Tibial artery (tissue), 4 donors: ENCODE measurements at regions not wholly inside any gene's neighbourhood (a gene's known extent, or its start where the extent isn't known, plus 50 kb on each side); places are given as distances from the start of the nearest gene placed in this dataset.

Experiments
- DNase-seq, 2 donors: peaks; one replicate each; pipeline ENCODE4 v3.0.0-alpha.2; 2019
- H3K27ac ChIP-seq, 2 donors: fragments of 200-600 bp; sonication (generic) in 1 of 2; 1 replicate in 1 of 2; 2 replicates in 1 of 2; pipeline ENCODE4 v1.5.1; 2018 to 2019; ENCODE audit warnings: mild to moderate bottlenecking in 1 of 2
- H3K27me3 ChIP-seq, 2 donors: fragments of 200-600 bp; sonication (generic) in 1 of 2; one replicate each; pipeline versions ENCODE4 v1.5.1 to v1.6.0; 2016 to 2019
- H3K36me3 ChIP-seq, 3 donors: fragments of 200-600 bp; sonication (generic) in 2 of 3; one replicate each; pipeline ENCODE4 v1.5.1; 2016 to 2019; ENCODE audit warnings: mild to moderate bottlenecking in 2 of 3
- H3K4me1 ChIP-seq, 4 donors: fragments of 200-600 bp; sonication (generic) in 2 of 4; 1 replicate in 3 of 4; 2 replicates in 1 of 4; pipeline ENCODE4 v1.5.1; 2016 to 2019
- H3K4me3 ChIP-seq, 2 donors: fragments of 200-600 bp; sonication (generic) in 1 of 2; 1 replicate in 1 of 2; 2 replicates in 1 of 2; pipeline ENCODE4 v1.5.1; 2018 to 2019; ENCODE audit warnings: mild to moderate bottlenecking in 2 of 2
- H3K9me3 ChIP-seq, 3 donors: fragments of 200-600 bp; sonication (generic) in 1 of 3; one replicate each; pipeline ENCODE4 v1.5.1; 2016 to 2019
- intact Hi-C: fragments of 100-400 bp; cut with DNase I; formaldehyde crosslinking; loops from one replicate; pipeline ENCODE4 v1.15.0; 2023; ENCODE audit warnings: low total_unique reads
- TF ChIP-seq, protein P1 (sequence below), 2 experiments: fragments of 200-600 bp in 1 of 2; fragments of 450-650 bp in 1 of 2; IDR thresholded peaks; one replicate each; pipeline ENCODE4 v1.5.1; 2017 to 2019; ENCODE audit warnings: antibody characterized with exemption in 2 of 2, mild to moderate bottlenecking in 1 of 2, moderate library complexity in 1 of 2

DNA sequence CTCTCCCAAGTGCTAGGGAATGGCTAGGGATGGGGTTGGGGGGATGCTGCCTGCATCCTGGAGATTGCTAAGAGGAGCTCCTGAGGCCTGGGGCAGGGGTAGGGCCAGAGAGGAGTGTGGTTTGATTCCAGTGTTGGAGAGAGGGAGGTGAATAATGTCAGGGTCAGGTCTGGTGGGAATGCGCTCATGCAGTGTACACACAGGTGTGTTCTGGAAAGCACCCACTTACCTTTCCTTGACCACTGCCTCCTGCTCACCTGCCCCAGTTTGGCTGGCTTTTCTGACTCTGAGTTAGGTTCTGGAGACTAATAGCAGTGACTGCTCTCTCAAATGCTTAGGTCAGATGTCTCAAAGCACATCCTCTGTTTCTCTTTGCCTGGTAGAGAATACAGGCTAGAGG is 135.4 kb upstream of the BMPER start:
- H3K36me3 ChIP-seq = no peaks in the 10 kb centered on the region
- H3K4me1 ChIP-seq = peaks cover 0 to 6% (median 0%) of the 10 kb centered on the region in 4 donors
- no peaks in the 10 kb centered on the region for H3K9me3 ChIP-seq
- no peaks in the 10 kb centered on the region for H3K27me3 ChIP-seq
- intact Hi-C loops = no loop called here
- H3K4me3 ChIP-seq = no peak overlapping the region
- no peak overlapping the region for H3K27ac ChIP-seq
- DNase-seq = no peak
- TF ChIP-seq, protein P1, sequence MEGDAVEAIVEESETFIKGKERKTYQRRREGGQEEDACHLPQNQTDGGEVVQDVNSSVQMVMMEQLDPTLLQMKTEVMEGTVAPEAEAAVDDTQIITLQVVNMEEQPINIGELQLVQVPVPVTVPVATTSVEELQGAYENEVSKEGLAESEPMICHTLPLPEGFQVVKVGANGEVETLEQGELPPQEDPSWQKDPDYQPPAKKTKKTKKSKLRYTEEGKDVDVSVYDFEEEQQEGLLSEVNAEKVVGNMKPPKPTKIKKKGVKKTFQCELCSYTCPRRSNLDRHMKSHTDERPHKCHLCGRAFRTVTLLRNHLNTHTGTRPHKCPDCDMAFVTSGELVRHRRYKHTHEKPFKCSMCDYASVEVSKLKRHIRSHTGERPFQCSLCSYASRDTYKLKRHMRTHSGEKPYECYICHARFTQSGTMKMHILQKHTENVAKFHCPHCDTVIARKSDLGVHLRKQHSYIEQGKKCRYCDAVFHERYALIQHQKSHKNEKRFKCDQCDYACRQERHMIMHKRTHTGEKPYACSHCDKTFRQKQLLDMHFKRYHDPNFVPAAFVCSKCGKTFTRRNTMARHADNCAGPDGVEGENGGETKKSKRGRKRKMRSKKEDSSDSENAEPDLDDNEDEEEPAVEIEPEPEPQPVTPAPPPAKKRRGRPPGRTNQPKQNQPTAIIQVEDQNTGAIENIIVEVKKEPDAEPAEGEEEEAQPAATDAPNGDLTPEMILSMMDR (IDR thresholded peaks at IDR 0.05) = no peak

DNA sequence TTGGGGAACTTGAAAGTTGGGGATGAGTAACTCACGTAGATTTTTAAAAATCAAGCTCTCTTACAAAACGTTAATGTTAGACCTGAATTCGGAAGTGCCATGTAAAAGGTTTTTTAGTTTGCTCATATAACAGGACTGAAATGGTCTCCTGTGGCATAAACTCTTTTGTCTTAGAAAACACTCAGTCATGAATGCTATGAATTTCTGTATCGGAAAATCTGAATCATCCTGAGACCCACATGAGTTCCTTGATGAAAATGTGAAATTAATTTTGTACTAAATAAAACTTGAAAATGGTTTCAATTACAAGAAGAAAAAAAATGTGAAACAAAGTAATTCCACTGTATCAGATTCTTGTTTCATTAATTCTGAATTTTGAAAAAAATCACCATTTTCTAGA is 134.8 kb upstream of the BMPER start:
- Histone ChIP-seq H3K9me3 (no peaks in the 10 kb centered on the region), H3K36me3 (no peaks in the 10 kb centered on the region), H3K4me3 (no peak overlapping the region), H3K4me1 (peaks cover 0 to 10% (median 0%) of the 10 kb centered on the region in 4 donors), H3K27ac (no peak overlapping the region), H3K27me3 (no peaks in the 10 kb centered on the region)
- TF ChIP-seq, protein P1 (IDR thresholded peaks at IDR 0.05) = no peak
- DNase-seq = no peak
- intact Hi-C loops = no loop called here

DNA sequence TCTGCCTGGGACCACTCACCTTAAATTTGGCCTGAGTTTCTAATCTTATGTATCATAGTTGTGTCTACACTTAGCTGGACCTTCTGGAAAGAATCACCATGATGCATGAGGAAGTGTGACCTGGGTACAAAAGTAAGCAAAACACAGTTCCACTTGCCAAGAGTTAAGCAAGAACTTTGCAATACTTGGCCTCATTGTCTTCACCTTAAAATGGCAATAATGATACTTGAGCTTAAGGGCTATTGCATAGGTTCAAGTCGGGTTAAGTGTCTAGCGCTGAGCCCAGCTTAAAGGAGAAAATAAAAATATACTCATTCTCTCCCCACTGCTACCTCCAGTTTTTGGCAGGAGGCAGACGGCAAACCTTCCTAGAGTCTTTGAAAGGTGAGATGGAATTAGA is 133.9 kb upstream of the BMPER start:
- Histone ChIP-seq H3K9me3 (no peaks in the 10 kb centered on the region), H3K27ac (no peak overlapping the region), H3K4me3 (no peak overlapping the region), H3K36me3 (no peaks in the 10 kb centered on the region), H3K4me1 (peaks cover 0 to 10% (median 0%) of the 10 kb centered on the region in 4 donors), H3K27me3 (no peaks in the 10 kb centered on the region)
- TF ChIP-seq, protein P1 (IDR thresholded peaks at IDR 0.05) = no peak
- intact Hi-C loops = no loop called here
- no peak for DNase-seq

DNA sequence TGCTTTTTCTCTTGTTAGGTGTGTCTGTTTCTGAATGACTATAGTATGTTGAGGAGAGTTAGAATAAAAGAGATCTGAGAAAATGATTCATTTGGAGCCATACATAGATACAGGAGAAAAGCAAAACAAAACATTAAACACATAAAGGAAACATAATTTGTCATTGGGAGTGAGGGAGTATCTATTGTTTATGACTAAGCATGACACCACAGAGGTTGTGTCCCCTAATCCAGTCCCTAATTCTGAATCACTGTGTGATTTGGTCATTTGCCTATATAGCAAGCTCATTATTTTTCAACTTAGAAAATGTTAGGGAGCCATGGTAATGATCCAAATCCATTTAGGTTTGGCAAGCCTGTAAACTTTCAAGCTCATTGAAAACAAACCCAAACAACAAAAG is 132.3 kb upstream of the BMPER start:
- Histone ChIP-seq H3K9me3 (no peaks in the 10 kb centered on the region), H3K4me3 (no peak overlapping the region), H3K27me3 (no peaks in the 10 kb centered on the region), H3K36me3 (no peaks in the 10 kb centered on the region), H3K4me1 (peaks cover 0 to 10% (median 0%) of the 10 kb centered on the region in 4 donors), H3K27ac (no peak overlapping the region)
- no peak for DNase-seq
- intact Hi-C loops = no loop called here
- TF ChIP-seq, protein P1 (IDR thresholded peaks at IDR 0.05) = no peak

DNA sequence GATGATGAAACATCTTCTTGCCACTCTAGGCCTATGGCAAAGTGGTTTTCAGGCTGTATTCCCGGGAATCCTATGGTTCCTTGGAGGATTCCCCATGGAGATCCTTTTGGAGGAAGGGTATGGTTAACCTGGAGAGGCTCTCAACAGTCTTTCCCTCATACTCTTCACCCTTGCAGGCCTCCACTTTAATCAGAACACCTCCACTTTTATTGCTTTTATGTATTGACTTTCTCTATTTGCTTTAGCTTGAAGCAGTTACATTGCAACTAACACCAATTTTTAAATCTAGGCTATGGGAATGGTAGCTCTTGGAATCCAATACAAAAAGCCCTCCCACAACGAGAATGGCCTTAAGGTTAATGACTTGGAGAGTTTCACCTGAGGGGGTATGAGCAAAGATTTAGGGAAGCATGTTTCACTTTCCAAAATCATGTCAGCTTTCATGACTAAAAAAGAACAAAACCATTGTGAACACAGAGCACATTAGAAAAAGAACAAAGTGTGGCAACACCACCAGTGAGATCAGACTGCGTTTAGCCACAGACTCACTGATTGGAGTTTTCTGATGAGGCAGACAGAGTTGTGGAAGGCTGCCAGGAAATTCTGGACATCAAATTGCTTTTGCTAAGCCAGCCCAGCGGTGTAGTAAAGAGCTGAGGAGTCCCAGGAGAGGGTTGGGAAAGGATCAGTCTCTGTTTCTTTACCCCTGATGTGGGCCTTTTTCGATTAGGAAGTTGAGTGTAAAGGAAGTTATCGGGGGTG is 130.4 kb upstream of the BMPER start:
- peaks cover 0 to 10% (median 0%) of the 10 kb centered on the region in 4 donors for H3K4me1 ChIP-seq
- TF ChIP-seq, protein P1 (IDR thresholded peaks at IDR 0.05) = no peak
- intact Hi-C loops = no loop called here
- no peaks in the 10 kb centered on the region for H3K36me3 ChIP-seq
- peak; percentile 75 to 76 for DNase-seq
- no peak overlapping the region for H3K4me3 ChIP-seq
- H3K27me3 ChIP-seq = no peaks in the 10 kb centered on the region
- no peaks in the 10 kb centered on the region for H3K9me3 ChIP-seq
- peak overlapping the region in 1 of 2 donors; percentile 18 for H3K27ac ChIP-seq
